IMR-90 (cell line): ENCODE measurements at regions not wholly inside any gene's neighbourhood (a gene's known extent, or its start where the extent isn't known, plus 50 kb on each side); places are given as distances from the start of the nearest gene placed in this dataset.

Experiments
- ATAC-seq: fragments of 200-7000 bp; cut with Tn5 transposase; 2 replicates; pipeline ENCODE4 v1.9.1; 2020; ENCODE audit warnings: low read depth, mild to moderate bottlenecking, moderate library complexity
- BruUV-seq: library from RNA; stranded (reverse); fragments of 400-500 nt; replicated peaks from 2 replicates; lab custom pipeline; 2021; lab: Mats Ljungman, UMichigan
- CTCF ChIA-PET: fragments of 300-600 bp; formaldehyde crosslinking; extraction: SDS; loops from one replicate; lab custom pipeline; 2021; ENCODE audit warnings: antibody characterized with exemption; lab: Yijun Ruan, JAX
- POLR2A ChIA-PET: fragments of 300-600 bp; sonication (Branson Sonifier 250); formaldehyde crosslinking; loops from one replicate; lab custom pipeline; 2022; ENCODE audit warnings: antibody characterized with exemption; ENCODE audit not compliant: unreplicated experiment; lab: Charles Lee
- DNase-seq: peaks from one replicate; pipeline ENCODE4 v3.0.0; 2013
- H2AFZ ChIP-seq: replicated peaks from 2 replicates; pipeline ENCODE3; 2013; ENCODE audit warnings: low read length, mild to moderate bottlenecking; ENCODE audit not compliant: poor library complexity
- H2AK5ac ChIP-seq: 2 replicates; pipeline ENCODE4 v1.6.1; 2013; ENCODE audit warnings: low read depth, low read length, inconsistent platforms
- H2AK9ac ChIP-seq: replicated peaks from 2 replicates; pipeline ENCODE3; 2013; ENCODE audit warnings: mild to moderate bottlenecking, low read depth, low read length, moderate library complexity; ENCODE audit not compliant: poor library complexity
- H2BK120ac ChIP-seq: 2 replicates; pipeline ENCODE4 v1.6.1; 2013; ENCODE audit warnings: low read depth, low read length, inconsistent platforms
- H2BK15ac ChIP-seq: 3 replicates; pipeline ENCODE4 v1.6.1; 2013; ENCODE audit warnings: low read depth, low read length, inconsistent platforms
- H2BK20ac ChIP-seq: 2 replicates; pipeline ENCODE4 v1.6.1; 2013; ENCODE audit warnings: low read depth, mild to moderate bottlenecking, inconsistent platforms, low read length, moderate library complexity
- H2BK5ac ChIP-seq: 2 replicates; pipeline ENCODE4 v1.6.1; 2013; ENCODE audit warnings: mild to moderate bottlenecking, low read depth, low read length, inconsistent platforms; ENCODE audit not compliant: poor library complexity, severe bottlenecking
- H3K14ac ChIP-seq: replicated peaks from 2 replicates; pipeline ENCODE4 v1.6.1; 2013; ENCODE audit warnings: low read depth, low read length, inconsistent platforms
- H3K18ac ChIP-seq: 2 replicates; pipeline ENCODE4 v1.6.1; 2013; ENCODE audit warnings: low read depth, low read length, control low read depth
- H3K23ac ChIP-seq: 2 replicates; pipeline ENCODE4 v1.6.1; 2013; ENCODE audit warnings: low read depth, low read length, inconsistent platforms
- H3K27ac ChIP-seq: 2 replicates; pipeline ENCODE4 v1.5.1; 2013; ENCODE audit warnings: mild to moderate bottlenecking, control low read depth, low read length; ENCODE audit not compliant: insufficient read depth
- H3K27me3 ChIP-seq: 2 replicates; pipeline ENCODE4 v1.6.1; 2013; ENCODE audit warnings: low read length; ENCODE audit not compliant: control insufficient read depth, insufficient read depth
- H3K36me3 ChIP-seq: 2 replicates; pipeline ENCODE4 v1.6.1; 2013; ENCODE audit warnings: low read length, mixed read lengths; ENCODE audit not compliant: control insufficient read depth, insufficient read depth
- H3K4ac ChIP-seq: 2 replicates; pipeline ENCODE4 v1.6.1; 2013; ENCODE audit warnings: low read depth, low read length, inconsistent platforms
- H3K4me1 ChIP-seq: 2 replicates; pipeline ENCODE4 v1.6.1; 2013; ENCODE audit warnings: low read length, mixed read lengths; ENCODE audit not compliant: control insufficient read depth, insufficient read depth
- H3K4me2 ChIP-seq: 2 replicates; pipeline ENCODE4 v1.6.1; 2013; ENCODE audit warnings: low read depth, mild to moderate bottlenecking, control low read depth, low read length, moderate library complexity
- H3K4me3 ChIP-seq: 2 replicates; pipeline ENCODE4 v1.5.1; 2013; ENCODE audit warnings: low read depth, mild to moderate bottlenecking, control low read depth, low read length, moderate library complexity; ENCODE audit not compliant: insufficient read depth
- H3K56ac ChIP-seq: 2 replicates; pipeline ENCODE4 v1.6.1; 2013; ENCODE audit warnings: low read length, inconsistent platforms; ENCODE audit not compliant: insufficient read depth; ENCODE audit errors: extremely low read depth
- H3K79me1 ChIP-seq, 2 experiments: 2 replicates each; pipeline ENCODE4 v1.6.1; 2013; ENCODE audit warnings: low read length in 2 of 2, inconsistent platforms in 1 of 2, low read depth in 1 of 2
- H3K9ac ChIP-seq: 2 replicates; pipeline ENCODE4 v1.6.1; 2013; ENCODE audit warnings: low read depth, low read length, control low read depth
- H3K9me1 ChIP-seq: 2 replicates; pipeline ENCODE4 v1.6.1; 2013; ENCODE audit warnings: low read length, inconsistent platforms; ENCODE audit not compliant: insufficient read depth
- H3K9me3 ChIP-seq: 2 replicates; pipeline ENCODE4 v1.6.1; 2013; ENCODE audit warnings: low read length; ENCODE audit not compliant: control insufficient read depth, insufficient read depth
- H4K20me1 ChIP-seq: 2 replicates; pipeline ENCODE4 v1.6.1; 2013; ENCODE audit warnings: low read length, inconsistent platforms; ENCODE audit not compliant: insufficient read depth
- H4K5ac ChIP-seq: 2 replicates; pipeline ENCODE4 v1.6.1; 2013; ENCODE audit warnings: mild to moderate bottlenecking, low read depth, low read length, control low read depth
- H4K8ac ChIP-seq, 2 experiments: 2 replicates each; pipeline ENCODE4 v1.6.1; 2013; ENCODE audit warnings: low read depth in 2 of 2, low read length in 2 of 2, control low read depth in 1 of 2, inconsistent platforms in 1 of 2
- H4K91ac ChIP-seq: 2 replicates; pipeline ENCODE4 v1.6.1; 2013; ENCODE audit warnings: low read depth, low read length, inconsistent platforms; ENCODE audit not compliant: insufficient read depth
- CEBPB ChIP-seq: IDR thresholded peaks from 2 replicates; pipeline ENCODE4 v1.6.1; 2012; ENCODE audit warnings: low read depth, low read length, improper control_type of control experiment
- CHD1 ChIP-seq: IDR thresholded peaks from 2 replicates; pipeline ENCODE4 v1.6.1; 2012; ENCODE audit warnings: low read depth, low read length, improper control_type of control experiment
- FOS ChIP-seq: fragments of 150-350 bp; IDR thresholded peaks from 2 replicates; pipeline ENCODE4 v1.6.1; 2016; ENCODE audit warnings: low read depth, low read length
- MAFK ChIP-seq: IDR thresholded peaks from 2 replicates; pipeline ENCODE4 v1.6.1; 2012; ENCODE audit warnings: low read depth, low read length, improper control_type of control experiment
- MAZ ChIP-seq: IDR thresholded peaks from 2 replicates; pipeline ENCODE4 v1.6.1; 2012; ENCODE audit warnings: low read depth, mild to moderate bottlenecking, low read length, improper control_type of control experiment, moderate library complexity, borderline replicate concordance
- MXI1 ChIP-seq: IDR thresholded peaks from 2 replicates; pipeline ENCODE4 v1.6.1; 2012; ENCODE audit warnings: low read depth, mild to moderate bottlenecking, low read length, moderate library complexity, borderline replicate concordance
- NFE2L2 ChIP-seq: fragments of 150-350 bp; IDR thresholded peaks from 2 replicates; pipeline ENCODE4 v1.6.1; 2016; ENCODE audit warnings: low read depth, mild to moderate bottlenecking, low read length
- POLR2A ChIP-seq: IDR thresholded peaks from 2 replicates; pipeline ENCODE4 v1.6.1; 2012; ENCODE audit warnings: mild to moderate bottlenecking, low read depth, low read length
- RAD21 ChIP-seq: IDR thresholded peaks from 2 replicates; pipeline ENCODE4 v1.6.1; 2012; ENCODE audit warnings: low read length, improper control_type of control experiment
- RCOR1 ChIP-seq: IDR thresholded peaks from 2 replicates; pipeline ENCODE4 v1.6.1; 2012; ENCODE audit warnings: mild to moderate bottlenecking, low read length, improper control_type of control experiment; ENCODE audit not compliant: insufficient replicate concordance
- RFX5 ChIP-seq: IDR thresholded peaks from 2 replicates; pipeline ENCODE4 v1.8.0; 2012; ENCODE audit warnings: low read depth, mild to moderate bottlenecking, low read length, moderate library complexity
- SMC3 ChIP-seq: fragments of 150-350 bp; IDR thresholded peaks from 2 replicates; pipeline ENCODE4 v1.6.1; 2016; ENCODE audit warnings: low read depth, mild to moderate bottlenecking, antibody characterized with exemption, low read length, moderate library complexity
- WGBS, 2 experiments: methylation state at CpG; one replicate each; pipeline versions ENCODE4 v1.1.5 to v1.1.7; 2013; ENCODE audit warnings: missing lambda C conversion rate in 2 of 2; ENCODE audit not compliant: insufficient read length in 1 of 2; ENCODE audit errors: extremely low coverage in 2 of 2; 5-methylcytosine and 5-hydroxymethylcytosine counted together
- dilution Hi-C: fragments of 300-500 bp; cut with HindIII; formaldehyde crosslinking; loops from one replicate; pipeline ENCODE4 v1.14.3; 2018; ENCODE audit warnings: low sequenced_read_pairs; ENCODE audit not compliant: unreplicated experiment
- in situ Hi-C: fragments of 300-500 bp; cut with MboI; formaldehyde crosslinking; loops from 3 replicates; pipeline ENCODE4 v1.14.3; 2019; ENCODE audit warnings: low sequenced_read_pairs, inconsistent platforms, mixed read lengths
- intact Hi-C: fragments of 100-400 bp; cut with micrococcal nuclease; formaldehyde crosslinking; loops from 2 replicates; pipeline ENCODE4 v1.10.0; 2022
- TF ChIP-seq, protein P1 (sequence below): fragments of 150-350 bp; IDR thresholded peaks from 2 replicates; pipeline ENCODE4 v1.6.1; 2017; ENCODE audit warnings: mild to moderate bottlenecking, antibody characterized with exemption, low read length, low read depth
- TF ChIP-seq, protein P2 (sequence below): fragments of 150-350 bp; IDR thresholded peaks from 2 replicates; pipeline ENCODE4 v1.6.1; 2016; ENCODE audit warnings: low read depth, mild to moderate bottlenecking, low read length, moderate library complexity, borderline replicate concordance
- TF ChIP-seq, protein P3 (sequence below): conservative IDR thresholded peaks from 2 replicates; pipeline ENCODE4 v1.5.1; 2012; ENCODE audit warnings: mild to moderate bottlenecking, low read depth, low read length, improper control_type of control experiment

DNA sequence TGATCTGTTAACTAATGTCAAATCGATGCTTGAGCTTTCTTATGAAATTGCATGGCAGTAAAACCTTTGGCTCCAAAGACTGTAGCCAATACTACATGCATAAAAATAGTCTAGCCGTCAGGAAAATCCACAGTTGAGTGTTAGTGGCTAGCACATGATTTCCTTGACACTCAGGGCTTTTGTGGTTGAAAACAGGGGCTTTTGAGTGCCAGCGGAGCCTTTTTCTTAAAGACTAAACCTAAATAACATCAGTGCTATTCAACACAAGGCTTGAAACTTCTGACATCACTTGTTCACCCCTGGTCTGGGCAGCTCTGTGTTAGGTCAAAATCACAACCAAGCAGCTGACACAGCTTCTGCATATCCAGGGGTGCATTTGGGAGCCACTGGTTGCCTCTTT, 124.2 kb upstream of the BMPER start:
- Histone ChIP-seq H3K4ac (no peak overlapping the region), H3K4me3 (no peak overlapping the region), H3K27me3 (peaks cover 14% of the 10 kb centered on the region), H2AFZ (no peak overlapping the region), H3K79me1 (no peaks in the 10 kb centered on the region), H2BK120ac (no peak overlapping the region), H2AK5ac (no peak overlapping the region), H3K18ac (no peak overlapping the region), H2BK20ac (no peak overlapping the region), H4K5ac (no peak overlapping the region), H3K23ac (no peak overlapping the region), H3K36me3 (no peaks in the 10 kb centered on the region), H2BK15ac (no peak overlapping the region), H4K91ac (no peak overlapping the region), H3K56ac (no peak overlapping the region), H3K14ac (no peak overlapping the region), H2AK9ac (no peak overlapping the region), H3K4me2 (no peak overlapping the region), H3K4me1 (no peaks in the 10 kb centered on the region), H4K20me1 (no peaks in the 10 kb centered on the region), H3K9me1 (peaks cover 3% of the 10 kb centered on the region; the same call in 1 of the 2 replicates), H2BK5ac (no peak overlapping the region), H3K9me3 (peaks cover 3% of the 10 kb centered on the region), H3K9ac (no peak overlapping the region), H3K27ac (no peak overlapping the region), H4K8ac (no peak overlapping the region)
- intact Hi-C loops = no loop called here
- BruUV-seq = no TSS peak
- dilution Hi-C loops = no loop called here
- ChIA-PET POLR2A (no interaction called here), CTCF (no interaction called here)
- DNase-seq (no peak), ATAC-seq (no peak)
- in situ Hi-C loops = no loop called here
- no peak for TF ChIP-seq POLR2A
- TF ChIP-seq, protein P1, sequence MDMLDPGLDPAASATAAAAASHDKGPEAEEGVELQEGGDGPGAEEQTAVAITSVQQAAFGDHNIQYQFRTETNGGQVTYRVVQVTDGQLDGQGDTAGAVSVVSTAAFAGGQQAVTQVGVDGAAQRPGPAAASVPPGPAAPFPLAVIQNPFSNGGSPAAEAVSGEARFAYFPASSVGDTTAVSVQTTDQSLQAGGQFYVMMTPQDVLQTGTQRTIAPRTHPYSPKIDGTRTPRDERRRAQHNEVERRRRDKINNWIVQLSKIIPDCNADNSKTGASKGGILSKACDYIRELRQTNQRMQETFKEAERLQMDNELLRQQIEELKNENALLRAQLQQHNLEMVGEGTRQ = no peak
- no peak for TF ChIP-seq RFX5
- TF ChIP-seq MXI1 = no peak
- TF ChIP-seq MAFK = no peak
- TF ChIP-seq, protein P2, sequence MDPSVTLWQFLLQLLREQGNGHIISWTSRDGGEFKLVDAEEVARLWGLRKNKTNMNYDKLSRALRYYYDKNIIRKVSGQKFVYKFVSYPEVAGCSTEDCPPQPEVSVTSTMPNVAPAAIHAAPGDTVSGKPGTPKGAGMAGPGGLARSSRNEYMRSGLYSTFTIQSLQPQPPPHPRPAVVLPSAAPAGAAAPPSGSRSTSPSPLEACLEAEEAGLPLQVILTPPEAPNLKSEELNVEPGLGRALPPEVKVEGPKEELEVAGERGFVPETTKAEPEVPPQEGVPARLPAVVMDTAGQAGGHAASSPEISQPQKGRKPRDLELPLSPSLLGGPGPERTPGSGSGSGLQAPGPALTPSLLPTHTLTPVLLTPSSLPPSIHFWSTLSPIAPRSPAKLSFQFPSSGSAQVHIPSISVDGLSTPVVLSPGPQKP = no peak
- no peak for TF ChIP-seq NFE2L2
- TF ChIP-seq CHD1 = no peak
- TF ChIP-seq RAD21 = no peak
- TF ChIP-seq FOS = no peak
- TF ChIP-seq, protein P3, sequence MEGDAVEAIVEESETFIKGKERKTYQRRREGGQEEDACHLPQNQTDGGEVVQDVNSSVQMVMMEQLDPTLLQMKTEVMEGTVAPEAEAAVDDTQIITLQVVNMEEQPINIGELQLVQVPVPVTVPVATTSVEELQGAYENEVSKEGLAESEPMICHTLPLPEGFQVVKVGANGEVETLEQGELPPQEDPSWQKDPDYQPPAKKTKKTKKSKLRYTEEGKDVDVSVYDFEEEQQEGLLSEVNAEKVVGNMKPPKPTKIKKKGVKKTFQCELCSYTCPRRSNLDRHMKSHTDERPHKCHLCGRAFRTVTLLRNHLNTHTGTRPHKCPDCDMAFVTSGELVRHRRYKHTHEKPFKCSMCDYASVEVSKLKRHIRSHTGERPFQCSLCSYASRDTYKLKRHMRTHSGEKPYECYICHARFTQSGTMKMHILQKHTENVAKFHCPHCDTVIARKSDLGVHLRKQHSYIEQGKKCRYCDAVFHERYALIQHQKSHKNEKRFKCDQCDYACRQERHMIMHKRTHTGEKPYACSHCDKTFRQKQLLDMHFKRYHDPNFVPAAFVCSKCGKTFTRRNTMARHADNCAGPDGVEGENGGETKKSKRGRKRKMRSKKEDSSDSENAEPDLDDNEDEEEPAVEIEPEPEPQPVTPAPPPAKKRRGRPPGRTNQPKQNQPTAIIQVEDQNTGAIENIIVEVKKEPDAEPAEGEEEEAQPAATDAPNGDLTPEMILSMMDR = no peak
- TF ChIP-seq RCOR1 = no peak
- no peak for TF ChIP-seq CEBPB
- no peak for TF ChIP-seq SMC3
- TF ChIP-seq MAZ = no peak
- WGBS, 2 experiments = no CpG with 5 or more reads among the region's 3 CpGs
